Effector CD4-positive, alpha-beta T cell (primary cell): ENCODE measurements at regions not wholly inside any gene's neighbourhood (a gene's known extent, or its start where the extent isn't known, plus 50 kb on each side); places are given as distances from the start of the nearest gene placed in this dataset.
"Not testable (repeated sequence)": the region's sequence is repeated elsewhere in the genome, so short reads cannot be mapped to it uniquely, and the experiment has no call there.

Source experiments
- DNase-seq: peaks from one replicate; pipeline ENCODE4 v3.0.0-alpha.2; 2020

- no peak for DNase-seq
Measured at GRCh38 chr15:89030311-89030710, 57.9 kb upstream of the ABHD2 start.

- not testable (repeated sequence) for DNase-seq
Measured at GRCh38 chr15:89031637-89032285, 56.5 kb upstream of the ABHD2 start.

GRCh38 chr15:89034305-89034704 lies 54.0 kb upstream of the ABHD2 start:
- DNase-seq, result no peak

- DNase-seq, result no peak
Measured at GRCh38 chr15:89035150-89035549, 53.1 kb upstream of the ABHD2 start.

- no peak for DNase-seq
Measured at GRCh38 chr15:89035658-89036057, 52.6 kb upstream of the ABHD2 start.

GRCh38 chr15:89038146-89038545 lies 50.1 kb upstream of the ABHD2 start:
- no peak for DNase-seq
